ENCODE measurements at regions not wholly inside any gene's neighbourhood (a gene's known extent, or its start where the extent isn't known, plus 50 kb on each side); places are given as distances from the start of the nearest gene placed in this dataset.

DNA sequence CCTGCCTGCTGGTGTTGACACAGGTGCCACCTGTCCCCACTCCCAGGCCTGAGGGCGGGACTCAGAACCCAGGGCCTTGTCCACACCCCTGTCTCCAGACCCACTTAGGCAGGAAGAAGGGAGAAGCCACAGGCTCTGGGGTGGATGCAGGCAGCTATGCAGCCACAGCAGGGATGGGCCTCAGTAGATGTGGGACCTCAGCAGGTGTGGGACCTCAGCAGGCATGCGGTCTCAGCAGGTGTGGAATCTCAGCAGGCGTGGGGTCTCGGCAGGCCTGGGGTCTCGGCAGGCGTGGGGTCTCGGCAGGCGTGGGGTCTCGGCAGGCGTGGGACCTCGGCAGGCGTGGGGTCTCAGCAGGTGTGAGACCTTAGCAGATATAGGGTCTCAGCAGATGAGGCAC, 118.0 kb upstream of the PITRM1 start:
- Mint-ChIP-seq H3K27me3 (ENCODE audit: low read depth in 3 of 3) (peaks cover 2 to 7% (median 3%) of the 10 kb centered on the region in 3 donors), H3K4me3 (no peak overlapping the region), H3K36me3 (no peaks in the 10 kb centered on the region), H3K9me3 (no peaks in the 10 kb centered on the region), H3K4me1 (no peaks in the 10 kb centered on the region), H3K27ac (no peak overlapping the region)
- DNase-seq, result no peak

- no peaks in the 10 kb centered on the region for H3K9me3 Mint-ChIP-seq
- H3K4me1 Mint-ChIP-seq, result no peaks in the 10 kb centered on the region
These were observed 115.2 kb upstream of the PITRM1 start for GRCh38 chr10:3287572-3288445.

GRCh38 chr10:3282674-3283017, 110.1 kb upstream of the PITRM1 start:
- Mint-ChIP-seq H3K4me1 (no peaks in the 10 kb centered on the region), H3K4me3 (no peak overlapping the region), H3K9me3 (no peaks in the 10 kb centered on the region), H3K27me3 (ENCODE audit: low read depth in 3 of 3) (peaks cover 4 to 8% (median 5%) of the 10 kb centered on the region in 3 donors), H3K27ac (no peak overlapping the region), H3K36me3 (no peaks in the 10 kb centered on the region)
- DNase-seq, result no peak

More at GRCh38 chr10:3287572-3288445, 115.2 kb upstream of the PITRM1 start:
- Mint-ChIP-seq H3K27me3 (ENCODE audit: low read depth in 3 of 3) (peaks cover 2 to 7% (median 4%) of the 10 kb centered on the region in 3 donors), H3K27ac (no peak overlapping the region), H3K4me3 (no peak overlapping the region), H3K36me3 (no peaks in the 10 kb centered on the region)
- DNase-seq, result no peak

- H3K4me1 Mint-ChIP-seq, result no peaks in the 10 kb centered on the region
- no peak for DNase-seq
- peaks cover 3 to 14% (median 10%) of the 10 kb centered on the region in 3 donors for H3K27me3 Mint-ChIP-seq (ENCODE audit: low read depth in 3 of 3)
- H3K4me3 Mint-ChIP-seq, result no peak overlapping the region
- H3K9me3 Mint-ChIP-seq, result peaks cover 0 to 2% (median 0%) of the 10 kb centered on the region in 6 donors
- H3K27ac Mint-ChIP-seq, result no peak overlapping the region
- H3K36me3 Mint-ChIP-seq, result no peaks in the 10 kb centered on the region
These were observed 109.5 kb upstream of the PITRM1 start for GRCh38 chr10:3281941-3282673.

- DNase-seq, result no peak
- H3K9me3 Mint-ChIP-seq, result peaks cover 0 to 2% (median 0%) of the 10 kb centered on the region in 6 donors
- no peak overlapping the region for H3K4me3 Mint-ChIP-seq
- H3K36me3 Mint-ChIP-seq, result no peaks in the 10 kb centered on the region
- H3K27me3 Mint-ChIP-seq (ENCODE audit: low read depth in 3 of 3), result peaks cover 2 to 19% (median 10%) of the 10 kb centered on the region in 3 donors
- no peaks in the 10 kb centered on the region for H3K4me1 Mint-ChIP-seq
- H3K27ac Mint-ChIP-seq, result no peak overlapping the region
These were observed 106.2 kb upstream of the PITRM1 start for GRCh38 chr10:3278771-3279170.

GRCh38 chr10:3277566-3277965, 105.0 kb upstream of the PITRM1 start:
- Mint-ChIP-seq H3K36me3 (no peaks in the 10 kb centered on the region), H3K9me3 (peaks cover 0 to 2% (median 0%) of the 10 kb centered on the region in 6 donors), H3K4me3 (no peak overlapping the region), H3K27ac (no peak overlapping the region), H3K4me1 (no peaks in the 10 kb centered on the region), H3K27me3 (ENCODE audit: low read depth in 3 of 3) (peaks cover 2 to 19% (median 10%) of the 10 kb centered on the region in 3 donors)
- DNase-seq, result no peak

DNA sequence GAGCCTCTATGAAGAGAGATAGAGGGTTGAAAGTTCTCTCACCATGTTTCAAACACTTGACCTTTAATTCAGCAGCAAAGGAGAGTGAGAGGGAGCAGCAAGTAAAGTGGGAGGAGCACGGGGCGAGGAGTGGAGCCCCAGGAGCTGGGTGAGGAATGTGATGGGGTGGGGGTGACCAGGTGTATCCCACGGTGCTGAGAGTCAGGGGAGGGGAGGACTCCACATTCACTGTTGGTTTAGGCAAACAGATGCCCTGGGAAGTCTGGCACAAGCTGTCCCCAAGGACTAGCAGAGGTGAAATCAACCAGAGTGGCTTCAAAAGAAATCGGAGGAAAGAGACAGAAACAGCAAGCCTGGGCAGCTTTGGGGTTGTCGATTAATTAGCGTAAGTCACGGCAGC, 101.8 kb upstream of the PITRM1 start:
- Mint-ChIP-seq H3K4me3 (no peak overlapping the region), H3K27ac (no peak overlapping the region), H3K9me3 (peaks cover 0 to 2% (median 0%) of the 10 kb centered on the region in 6 donors), H3K27me3 (ENCODE audit: low read depth in 3 of 3) (peaks cover 2 to 17% (median 5%) of the 10 kb centered on the region in 3 donors), H3K36me3 (no peaks in the 10 kb centered on the region), H3K4me1 (no peaks in the 10 kb centered on the region)
- DNase-seq, result no peak

GRCh38 chr10:3273966-3274365, 101.4 kb upstream of the PITRM1 start:
- Mint-ChIP-seq H3K27me3 (ENCODE audit: low read depth in 3 of 3) (peaks cover 2 to 17% (median 5%) of the 10 kb centered on the region in 3 donors), H3K4me3 (no peak overlapping the region), H3K36me3 (no peaks in the 10 kb centered on the region), H3K9me3 (peaks cover 0 to 2% (median 0%) of the 10 kb centered on the region in 6 donors), H3K27ac (no peak overlapping the region), H3K4me1 (no peaks in the 10 kb centered on the region)
- no peak for DNase-seq

GRCh38 chr10:3272300-3272699, 99.7 kb upstream of the PITRM1 start:
- H3K4me3 Mint-ChIP-seq, result no peak overlapping the region
- no peaks in the 10 kb centered on the region for H3K36me3 Mint-ChIP-seq
- H3K9me3 Mint-ChIP-seq, result peaks cover 0 to 1% (median 0%) of the 10 kb centered on the region in 6 donors
- H3K4me1 Mint-ChIP-seq, result no peaks in the 10 kb centered on the region
- H3K27me3 Mint-ChIP-seq (ENCODE audit: low read depth in 3 of 3), result peaks cover under 1 to 12% (median 2%) of the 10 kb centered on the region in 3 donors
- no peak overlapping the region for H3K27ac Mint-ChIP-seq
- no peak for DNase-seq

DNA sequence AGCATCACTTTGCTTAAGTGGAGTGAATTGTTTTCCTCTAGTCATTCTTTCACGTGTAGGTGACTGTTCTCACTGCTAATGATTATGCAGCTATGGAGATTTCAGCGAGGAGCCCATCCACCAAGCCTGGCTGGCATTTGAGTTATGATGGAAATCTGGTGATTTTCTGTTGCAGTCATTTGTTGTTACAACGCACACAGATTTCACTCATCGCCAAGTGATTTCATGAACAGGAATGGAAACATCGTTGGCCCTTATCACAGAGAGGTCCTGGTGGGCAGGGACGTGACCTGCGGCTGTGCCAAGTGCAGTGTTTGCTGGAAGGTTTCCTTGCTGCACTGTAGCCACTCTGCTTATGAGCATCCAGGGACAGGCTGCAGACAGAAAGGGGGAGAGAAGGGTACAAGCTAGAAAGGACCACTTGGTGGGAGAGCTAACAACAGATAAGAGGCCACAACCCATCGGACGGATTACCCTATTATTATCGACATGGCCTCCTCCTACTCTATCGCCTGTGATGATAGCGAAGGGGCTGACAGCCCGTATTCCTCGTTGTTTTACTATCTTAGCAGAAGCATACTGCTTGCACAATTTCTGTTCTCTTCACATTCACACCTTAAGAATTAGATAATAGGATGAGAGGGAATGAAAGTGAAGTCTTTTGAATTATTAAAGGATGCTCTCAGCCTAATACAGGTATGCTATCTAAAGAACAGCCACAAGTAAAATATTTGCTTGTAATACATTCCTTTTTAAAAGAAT, 99.0 kb upstream of the PITRM1 start:
- Mint-ChIP-seq H3K27ac (no peak overlapping the region), H3K36me3 (no peaks in the 10 kb centered on the region), H3K9me3 (no peaks in the 10 kb centered on the region), H3K4me3 (no peak overlapping the region), H3K4me1 (no peaks in the 10 kb centered on the region), H3K27me3 (ENCODE audit: low read depth in 3 of 3) (peaks cover 0 to 8% (median 2%) of the 10 kb centered on the region in 3 donors)
- DNase-seq, result no peak

DNA sequence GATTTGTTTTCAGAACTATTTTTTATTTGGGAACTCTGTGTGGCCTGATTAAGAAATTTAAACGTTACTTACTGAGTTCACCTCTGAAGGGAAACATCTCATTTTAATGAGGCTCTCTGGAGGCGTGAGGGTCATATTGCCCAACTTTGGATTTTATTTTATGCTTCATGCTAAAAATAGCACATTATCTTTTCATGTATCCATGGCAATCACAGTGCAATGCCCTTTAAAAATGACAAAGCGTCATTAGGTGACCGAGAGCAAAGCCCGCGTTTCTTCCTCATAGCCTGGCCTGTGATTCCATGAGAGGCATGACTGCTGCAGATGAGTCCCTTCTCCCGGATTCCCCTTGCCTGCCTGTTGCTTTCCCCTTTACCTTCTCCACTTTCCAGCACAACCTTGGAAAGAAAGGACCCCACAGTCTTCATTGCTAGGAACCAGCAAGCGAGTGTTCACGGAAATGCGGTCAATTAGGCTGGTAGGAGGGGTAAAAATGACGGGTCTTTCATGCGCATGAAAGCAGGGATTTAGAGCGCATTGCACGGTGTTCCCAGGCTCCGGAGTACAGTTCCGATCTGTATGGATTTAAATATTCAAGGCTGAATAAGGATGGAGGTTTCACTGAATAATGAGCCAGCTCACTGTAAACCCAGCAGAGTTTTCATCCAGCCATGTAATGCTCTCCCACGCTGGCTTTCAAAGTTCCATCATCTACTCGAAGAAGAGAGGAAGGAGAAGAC, 98.2 kb upstream of the PITRM1 start:
- Mint-ChIP-seq H3K36me3 (no peaks in the 10 kb centered on the region), H3K9me3 (no peaks in the 10 kb centered on the region), H3K4me3 (no peak overlapping the region), H3K4me1 (no peaks in the 10 kb centered on the region), H3K27me3 (ENCODE audit: low read depth in 3 of 3) (peaks cover 0 to 8% (median 2%) of the 10 kb centered on the region in 3 donors), H3K27ac (no peak overlapping the region)
- no peak for DNase-seq

DNA sequence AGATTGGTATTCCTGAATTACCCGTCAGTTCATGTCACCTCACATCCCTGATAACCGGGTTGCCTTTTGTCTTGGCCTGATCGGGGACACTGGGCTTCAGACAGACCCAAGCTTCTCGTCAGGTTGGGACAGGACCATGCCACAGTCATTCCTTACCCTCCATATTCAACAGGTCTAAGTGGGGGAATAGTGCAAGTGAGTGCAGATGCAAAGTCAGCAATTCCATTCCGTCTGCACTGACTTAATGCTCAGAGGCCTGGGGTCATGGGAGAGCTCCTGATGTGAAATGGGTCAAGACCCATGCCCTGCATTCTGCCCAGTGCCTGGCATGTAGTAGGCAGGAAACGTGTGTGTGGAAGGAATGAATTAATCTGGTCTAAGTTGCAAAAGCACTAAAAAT, 95.4 kb upstream of the PITRM1 start:
- Mint-ChIP-seq H3K4me1 (peaks cover 0 to 5% of the 10 kb centered on the region in 2 donors), H3K27ac (no peak overlapping the region), H3K4me3 (no peak overlapping the region), H3K36me3 (no peaks in the 10 kb centered on the region), H3K9me3 (no peaks in the 10 kb centered on the region), H3K27me3 (ENCODE audit: low read depth in 3 of 3) (peaks cover 0 to 6% (median 1%) of the 10 kb centered on the region in 3 donors)
- no peak for DNase-seq

- Mint-ChIP-seq H3K4me1 (peaks cover 0 to 5% of the 10 kb centered on the region in 2 donors), H3K27ac (no peak overlapping the region), H3K27me3 (ENCODE audit: low read depth in 3 of 3) (peaks cover 1 to 7% (median 5%) of the 10 kb centered on the region in 3 donors), H3K36me3 (no peaks in the 10 kb centered on the region), H3K4me3 (no peak overlapping the region), H3K9me3 (peaks cover 0 to 2% (median 0%) of the 10 kb centered on the region in 6 donors)
- no peak for DNase-seq
These were observed 92.5 kb upstream of the PITRM1 start for GRCh38 chr10:3265088-3265487.

Data from immature natural killer cell (primary cell).